ENCODE measurements at regions not wholly inside any gene's neighbourhood (a gene's known extent, or its start where the extent isn't known, plus 50 kb on each side); places are given as distances from the start of the nearest gene placed in this dataset.

- Mint-ChIP-seq H3K36me3 (no peaks in the 10 kb centered on the region), H3K9me3 (no peaks in the 10 kb centered on the region), H3K27ac (no peak overlapping the region), H3K27me3 (peaks cover 14% of the 10 kb centered on the region), H3K4me3 (no peak overlapping the region), H3K4me1 (peaks cover 6% of the 10 kb centered on the region)
- no peak for ATAC-seq
These were observed 257.3 kb downstream of the EPHA4 start for GRCh38 chr2:221314786-221315185.

GRCh38 chr2:221318376-221319130 is 253.6 kb downstream of the EPHA4 start:
- Mint-ChIP-seq H3K4me1 (no peaks in the 10 kb centered on the region), H3K36me3 (no peaks in the 10 kb centered on the region), H3K27ac (no peak overlapping the region), H3K9me3 (no peaks in the 10 kb centered on the region), H3K4me3 (no peak overlapping the region), H3K27me3 (peaks cover 14% of the 10 kb centered on the region)
- ATAC-seq = no peak

GRCh38 chr2:221322741-221323140 is 249.4 kb downstream of the EPHA4 start:
- Mint-ChIP-seq H3K4me1 (no peaks in the 10 kb centered on the region), H3K9me3 (peaks cover 3% of the 10 kb centered on the region), H3K36me3 (peaks cover 8% of the 10 kb centered on the region)

GRCh38 chr2:221323513-221323912 is 248.6 kb downstream of the EPHA4 start:
- no peak for ATAC-seq
- Mint-ChIP-seq H3K27ac (no peak overlapping the region), H3K27me3 (peaks cover 3% of the 10 kb centered on the region), H3K9me3 (peaks cover 3% of the 10 kb centered on the region), H3K36me3 (peaks cover 9% of the 10 kb centered on the region), H3K4me1 (no peaks in the 10 kb centered on the region), H3K4me3 (no peak overlapping the region)

More at GRCh38 chr2:221322741-221323140, 249.4 kb downstream of the EPHA4 start:
- Mint-ChIP-seq H3K27ac (no peak overlapping the region), H3K4me3 (no peak overlapping the region), H3K27me3 (peaks cover 11% of the 10 kb centered on the region)
- no peak for ATAC-seq

GRCh38 chr2:221330436-221330835 is 241.7 kb downstream of the EPHA4 start:
- Mint-ChIP-seq H3K27me3 (peaks cover 9% of the 10 kb centered on the region), H3K9me3 (peaks cover 13% of the 10 kb centered on the region), H3K27ac (no peak overlapping the region), H3K36me3 (peaks cover 9% of the 10 kb centered on the region), H3K4me1 (no peaks in the 10 kb centered on the region), H3K4me3 (no peak overlapping the region)
- no peak for ATAC-seq

GRCh38 chr2:221334481-221335218 is 237.5 kb downstream of the EPHA4 start:
- H3K27me3 Mint-ChIP-seq = peaks cover 31% of the 10 kb centered on the region
- no peak overlapping the region for H3K4me3 Mint-ChIP-seq
- H3K27ac Mint-ChIP-seq = no peak overlapping the region
- peaks cover 11% of the 10 kb centered on the region for H3K9me3 Mint-ChIP-seq
- no peak for ATAC-seq
- H3K36me3 Mint-ChIP-seq = no peaks in the 10 kb centered on the region
- no peaks in the 10 kb centered on the region for H3K4me1 Mint-ChIP-seq

- ATAC-seq = no peak
- Mint-ChIP-seq H3K27me3 (peaks cover 31% of the 10 kb centered on the region), H3K4me3 (no peak overlapping the region), H3K4me1 (no peaks in the 10 kb centered on the region), H3K27ac (no peak overlapping the region), H3K9me3 (peaks cover 13% of the 10 kb centered on the region), H3K36me3 (no peaks in the 10 kb centered on the region)
These were observed 236.8 kb downstream of the EPHA4 start for GRCh38 chr2:221335219-221335752.

GRCh38 chr2:221336967-221337366 is 235.1 kb downstream of the EPHA4 start:
- Mint-ChIP-seq H3K36me3 (no peaks in the 10 kb centered on the region), H3K27ac (no peak overlapping the region), H3K4me1 (no peaks in the 10 kb centered on the region), H3K9me3 (peaks cover 8% of the 10 kb centered on the region), H3K4me3 (no peak overlapping the region), H3K27me3 (peaks cover 31% of the 10 kb centered on the region)
- no peak for ATAC-seq

GRCh38 chr2:221337957-221338685 is 234.0 kb downstream of the EPHA4 start:
- ATAC-seq = no peak
- Mint-ChIP-seq H3K27me3 (peaks cover 31% of the 10 kb centered on the region), H3K36me3 (no peaks in the 10 kb centered on the region), H3K27ac (no peak overlapping the region), H3K4me3 (no peak overlapping the region), H3K4me1 (no peaks in the 10 kb centered on the region), H3K9me3 (peaks cover 3% of the 10 kb centered on the region)

- no peaks in the 10 kb centered on the region for H3K4me1 Mint-ChIP-seq
- H3K27me3 Mint-ChIP-seq = peaks cover 2% of the 10 kb centered on the region
- no peak overlapping the region for H3K27ac Mint-ChIP-seq
- peaks cover 3% of the 10 kb centered on the region for H3K9me3 Mint-ChIP-seq
- ATAC-seq = no peak
- H3K36me3 Mint-ChIP-seq = no peaks in the 10 kb centered on the region
- H3K4me3 Mint-ChIP-seq = no peak overlapping the region
These were observed 229.7 kb downstream of the EPHA4 start for GRCh38 chr2:221342388-221342787.

- Mint-ChIP-seq H3K36me3 (no peaks in the 10 kb centered on the region), H3K27ac (no peak overlapping the region), H3K4me3 (no peak overlapping the region), H3K4me1 (no peaks in the 10 kb centered on the region), H3K27me3 (no peaks in the 10 kb centered on the region), H3K9me3 (peaks cover 3% of the 10 kb centered on the region)
- ATAC-seq = no peak
These were observed 228.6 kb downstream of the EPHA4 start for GRCh38 chr2:221343524-221343923.

GRCh38 chr2:221345516-221345915 is 226.6 kb downstream of the EPHA4 start:
- H3K27me3 Mint-ChIP-seq = no peaks in the 10 kb centered on the region
- H3K27ac Mint-ChIP-seq = no peak overlapping the region
- H3K9me3 Mint-ChIP-seq = peaks cover 4% of the 10 kb centered on the region
- H3K4me1 Mint-ChIP-seq = no peaks in the 10 kb centered on the region
- no peaks in the 10 kb centered on the region for H3K36me3 Mint-ChIP-seq
- no peak overlapping the region for H3K4me3 Mint-ChIP-seq
- ATAC-seq = no peak

- H3K4me1 Mint-ChIP-seq = no peaks in the 10 kb centered on the region
- no peak overlapping the region for H3K4me3 Mint-ChIP-seq
- no peak for ATAC-seq
- H3K27me3 Mint-ChIP-seq = no peaks in the 10 kb centered on the region
- no peak overlapping the region for H3K27ac Mint-ChIP-seq
- no peaks in the 10 kb centered on the region for H3K36me3 Mint-ChIP-seq
- peaks cover 4% of the 10 kb centered on the region for H3K9me3 Mint-ChIP-seq
These were observed 225.7 kb downstream of the EPHA4 start for GRCh38 chr2:221346411-221346810.

- Mint-ChIP-seq H3K9me3 (peaks cover 4% of the 10 kb centered on the region), H3K27ac (no peak overlapping the region), H3K27me3 (no peaks in the 10 kb centered on the region), H3K36me3 (no peaks in the 10 kb centered on the region), H3K4me3 (no peak overlapping the region), H3K4me1 (no peaks in the 10 kb centered on the region)
- ATAC-seq = no peak
These were observed 224.6 kb downstream of the EPHA4 start for GRCh38 chr2:221347471-221347870.

- no peaks in the 10 kb centered on the region for H3K27me3 Mint-ChIP-seq
- no peak overlapping the region for H3K4me3 Mint-ChIP-seq
- no peak overlapping the region for H3K27ac Mint-ChIP-seq
- no peak for ATAC-seq
- H3K9me3 Mint-ChIP-seq = peaks cover 9% of the 10 kb centered on the region
- no peaks in the 10 kb centered on the region for H3K36me3 Mint-ChIP-seq
- H3K4me1 Mint-ChIP-seq = no peaks in the 10 kb centered on the region
These were observed 221.5 kb downstream of the EPHA4 start for GRCh38 chr2:221350616-221351015.

All from stimulated activated memory B cell treated with anti-CD40 and anti-IgM and Interleukin-4, amounts not matched to agents 10 μg/mL and 1 μg/mL and 100 μg/mL, for 72 hours (primary cell).